Myocyte (in vitro differentiated cells): ENCODE measurements at regions not wholly inside any gene's neighbourhood (a gene's known extent, or its start where the extent isn't known, plus 50 kb on each side); places are given as distances from the start of the nearest gene placed in this dataset.

Experiments used
- DNase-seq: peaks from one replicate; pipeline ENCODE4 v3.0.0-alpha.2; 2012; ENCODE audit warnings: low read depth

- no peak for DNase-seq
Observed at GRCh38 chr2:172658945-172659344, 76.7 kb upstream of the RAPGEF4 start.

GRCh38 chr2:172662099-172662498, 73.5 kb upstream of the RAPGEF4 start:
- peak; percentile 38 for DNase-seq

- no peak for DNase-seq
Observed at GRCh38 chr2:172664766-172665165, 70.9 kb upstream of the RAPGEF4 start.

- peak; percentile 24 for DNase-seq
Observed at GRCh38 chr2:172667581-172668325, 67.9 kb upstream of the RAPGEF4 start.

- no peak for DNase-seq
Observed at GRCh38 chr2:172671501-172671900, 64.1 kb upstream of the RAPGEF4 start.

GRCh38 chr2:172672114-172672513, 63.5 kb upstream of the RAPGEF4 start:
- DNase-seq, result no peak

GRCh38 chr2:172673056-172673683, 62.5 kb upstream of the RAPGEF4 start:
- peak; percentile 45 for DNase-seq

- DNase-seq, result no peak
Observed at GRCh38 chr2:172674034-172674967, 61.3 kb upstream of the RAPGEF4 start.

GRCh38 chr2:172674968-172675303, 60.7 kb upstream of the RAPGEF4 start:
- DNase-seq, result no peak

- DNase-seq, result peak; percentile 36
Observed at GRCh38 chr2:172677363-172677762, 58.3 kb upstream of the RAPGEF4 start.

- peak; percentile 41 for DNase-seq
Observed at GRCh38 chr2:172680436-172681068, 55.1 kb upstream of the RAPGEF4 start.

GRCh38 chr2:172685467-172685866, 50.2 kb upstream of the RAPGEF4 start:
- DNase-seq, result no peak
